T follicular helper cell (primary cell): ENCODE measurements at regions not wholly inside any gene's neighbourhood (a gene's known extent, or its start where the extent isn't known, plus 50 kb on each side); places are given as distances from the start of the nearest gene placed in this dataset.

Experiments
- DNase-seq: peaks from one replicate; pipeline ENCODE4 v3.0.0-alpha.2; 2020; ENCODE audit warnings: low read depth

GRCh38 chr7:21361413-21362125 is 66.3 kb upstream of the SP4 start:
- DNase-seq, result no peak

- no peak for DNase-seq
These were observed 63.0 kb upstream of the SP4 start for GRCh38 chr7:21364801-21365271.

- DNase-seq, result no peak
These were observed 61.8 kb upstream of the SP4 start for GRCh38 chr7:21365866-21366624.

GRCh38 chr7:21367081-21367480 is 60.8 kb upstream of the SP4 start:
- no peak for DNase-seq

DNA sequence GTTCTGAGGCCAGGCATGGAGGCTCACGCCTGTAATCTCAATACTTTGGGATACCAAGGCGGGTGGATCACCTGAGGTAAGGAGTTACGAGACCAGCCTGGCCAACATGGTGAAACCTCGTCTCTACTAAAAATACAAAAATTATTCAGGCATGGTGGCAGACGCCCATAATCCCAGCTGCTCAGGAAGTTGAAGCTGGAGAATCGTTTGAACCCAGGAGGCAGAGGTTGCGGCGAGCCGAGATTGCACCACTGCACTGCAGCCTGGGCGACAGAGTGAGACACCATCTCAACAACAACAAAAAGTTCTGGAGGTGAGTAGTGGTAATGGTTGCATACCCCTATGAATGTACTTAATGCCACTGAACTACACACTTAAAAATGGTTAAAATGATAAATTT is 60.3 kb upstream of the SP4 start:
- DNase-seq, result no peak

DNA sequence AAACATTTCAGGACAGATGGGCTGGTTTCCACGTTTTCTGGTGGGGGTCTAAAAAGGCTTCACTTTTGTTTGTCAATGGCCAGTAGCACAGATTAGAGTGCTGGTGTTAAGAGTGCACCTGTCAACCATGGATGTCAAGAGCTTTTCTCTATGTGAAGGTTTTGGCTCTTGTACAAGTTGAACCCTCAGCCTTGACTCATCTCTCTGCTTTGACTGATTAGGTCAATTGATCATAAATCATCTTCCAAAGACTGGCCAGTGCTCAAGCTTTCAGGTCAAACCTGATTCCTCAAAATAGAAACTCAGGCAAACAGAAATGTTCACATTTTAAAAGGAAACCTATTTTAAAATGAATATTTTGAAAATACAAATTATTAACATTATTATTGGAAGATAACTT is 59.6 kb upstream of the SP4 start:
- no peak for DNase-seq

DNA sequence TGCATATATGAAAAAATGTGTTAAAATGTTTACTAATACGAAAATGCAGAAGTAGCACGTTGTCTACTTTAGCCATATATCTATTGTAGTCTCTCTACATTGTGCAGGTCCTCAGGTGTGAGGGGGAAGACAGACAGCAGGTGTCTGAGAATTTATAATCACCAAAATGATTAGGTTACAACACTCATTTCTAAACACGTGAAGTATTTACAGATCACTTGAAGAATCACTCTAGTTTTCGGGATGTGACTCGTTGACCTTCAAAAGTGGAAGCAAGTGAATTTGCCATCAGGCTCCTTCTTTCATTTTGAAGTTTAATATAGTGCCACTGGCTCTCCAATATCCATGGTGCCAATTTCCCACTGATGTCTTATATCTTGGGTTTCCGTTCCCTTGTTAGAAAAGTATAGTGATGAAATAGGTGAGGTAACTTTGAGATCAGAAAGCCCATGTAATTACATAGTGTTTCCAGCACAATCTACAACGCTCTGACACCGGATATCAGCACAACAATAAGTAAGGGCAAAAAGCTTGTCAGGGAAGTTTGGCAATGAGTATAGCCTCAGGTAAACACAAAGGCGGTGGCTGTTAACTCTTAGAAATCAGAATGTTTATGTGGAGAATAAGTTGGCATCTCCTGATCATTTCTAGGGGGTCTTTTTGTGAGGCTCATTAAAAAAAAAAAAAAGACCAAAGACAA is 57.5 kb upstream of the SP4 start:
- no peak for DNase-seq

DNA sequence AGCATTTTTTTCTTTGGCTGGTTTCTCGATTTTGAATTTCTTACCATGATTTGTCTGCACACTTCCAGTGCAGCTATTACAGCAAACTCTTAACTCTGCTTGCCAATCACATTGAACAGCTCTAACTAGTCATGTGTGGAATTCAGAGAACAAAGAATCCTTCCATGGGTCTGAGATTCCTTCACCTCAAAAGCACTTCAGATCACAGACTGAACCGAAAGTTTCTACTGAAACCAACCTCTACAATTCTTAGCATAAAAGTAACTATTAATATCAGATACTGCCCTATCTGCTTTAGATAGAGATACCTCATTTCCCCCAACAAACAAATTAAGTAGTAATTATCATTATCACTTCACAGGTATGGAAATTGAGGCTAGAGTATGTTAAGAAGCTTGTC is 56.5 kb upstream of the SP4 start:
- DNase-seq, result no peak

DNA sequence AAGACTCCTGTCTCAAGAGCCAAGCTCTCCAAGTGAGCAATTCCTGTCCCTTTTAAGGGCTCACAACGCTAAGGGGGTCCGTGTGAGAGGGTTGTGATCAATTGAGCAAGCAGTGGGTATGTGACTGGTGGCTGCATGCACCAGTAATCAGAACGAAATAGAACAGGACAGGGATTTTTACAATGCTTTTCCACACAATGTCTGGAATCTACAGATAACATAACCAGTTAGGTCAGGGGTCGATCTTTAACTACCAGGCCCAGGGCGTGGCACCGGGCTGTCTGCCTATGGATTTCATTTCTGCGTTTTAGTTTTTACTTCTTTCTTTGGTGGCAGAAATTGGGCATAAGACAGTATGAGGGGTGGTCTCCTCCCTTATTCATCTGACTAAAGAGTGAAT is 54.9 kb upstream of the SP4 start:
- DNase-seq, result no peak

GRCh38 chr7:21374134-21374533 is 53.7 kb upstream of the SP4 start:
- no peak for DNase-seq

DNA sequence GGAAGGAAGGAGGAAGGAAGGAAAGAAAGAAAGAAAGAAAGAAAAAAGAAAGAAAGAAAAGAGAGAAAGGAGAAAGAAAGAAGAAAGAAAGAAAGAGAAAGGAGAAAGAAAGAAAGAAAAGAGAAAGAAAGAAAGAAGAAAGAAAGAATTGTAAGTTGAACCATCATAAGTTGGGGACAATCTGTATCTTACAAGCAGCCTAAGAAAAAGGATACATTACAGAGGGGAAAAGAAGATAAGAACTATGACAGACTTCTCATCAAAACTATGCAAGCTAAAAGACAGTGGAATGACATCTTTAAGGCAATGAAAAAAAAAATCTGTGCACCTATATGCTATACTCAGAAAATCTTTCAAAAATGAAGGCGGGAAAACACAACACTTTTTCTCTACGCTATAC is 50.3 kb upstream of the SP4 start:
- DNase-seq, result no peak
